HCT116 (cell line): ENCODE measurements at regions not wholly inside any gene's neighbourhood (a gene's known extent, or its start where the extent isn't known, plus 50 kb on each side); places are given as distances from the start of the nearest gene placed in this dataset.

Experiments
- ATAC-seq: fragments of 200-7000 bp; cut with Tn5 transposase; 2 replicates; pipeline ENCODE4 v1.9.1; 2020; ENCODE audit warnings: mild to moderate bottlenecking, moderate library complexity
- BruUV-seq: library from RNA; stranded (reverse); fragments of 400-500 nt; replicated peaks from 2 replicates; lab custom pipeline; 2021; lab: Mats Ljungman, UMichigan
- CTCF ChIA-PET: fragments of 300-600 bp; sonication (Branson Sonifier 250); formaldehyde crosslinking; loops from one replicate; lab custom pipeline; 2021; ENCODE audit warnings: antibody characterized with exemption; lab: Charles Lee
- POLR2A ChIA-PET: fragments of 300-600, 350-600 bp; sonication (Branson Sonifier 250); formaldehyde crosslinking; loops from one replicate; lab custom pipeline; 2021; ENCODE audit warnings: antibody characterized with exemption; lab: Charles Lee
- RAD21 ChIA-PET, 2 experiments: fragments of 300-600 bp; sonication (Branson Sonifier 250); formaldehyde crosslinking; loops; one replicate each; lab custom pipeline; 2023; ENCODE audit warnings: low total read pairs in 2 of 2; ENCODE audit not compliant: uncharacterized antibody in 2 of 2, unreplicated experiment in 2 of 2, low non-redundant PET in 1 of 2; lab: Charles Lee
- DNase-seq: peaks from one replicate; pipeline ENCODE4 v3.0.0-alpha.2; 2010; ENCODE audit warnings: low read depth, low spot score
- H2AFZ ChIP-seq: fragments of 200-600 bp; shearing (Covaris generic), sonication (generic); 2 replicates; pipeline ENCODE4 v1.6.1; 2017; ENCODE audit warnings: low read depth, mixed run types, mixed read lengths, antibody characterized with exemption, low read length; ENCODE audit not compliant: poor library complexity, severe bottlenecking
- H3K27ac ChIP-seq: 2 replicates; pipeline ENCODE4 v1.5.1; 2012; ENCODE audit warnings: low read depth, low read length
- H3K27me3 ChIP-seq: fragments of 200-600 bp; sonication (generic); 2 replicates; pipeline ENCODE4 v1.6.1; 2016; ENCODE audit warnings: mixed run types, low read length, mixed read lengths; ENCODE audit not compliant: insufficient read depth
- H3K36me3 ChIP-seq, 2 experiments: fragments of 200-500 bp in 1 of 2; fragments of 200-600 bp in 1 of 2; sonication (Bioruptor generic) in 1 of 2; sonication (generic) in 1 of 2; 2 replicates each; pipeline versions ENCODE4 v1.5.1 to v1.6.1; 2014 to 2016; ENCODE audit warnings: low read length in 2 of 2, inconsistent platforms in 1 of 2, mixed read lengths in 1 of 2, mixed run types in 1 of 2; ENCODE audit not compliant: insufficient read depth in 2 of 2, control insufficient read depth in 1 of 2
- H3K4me1 ChIP-seq, 2 experiments: fragments of 200-600 bp in 1 of 2; sonication (generic) in 1 of 2; 2 replicates each; pipeline versions ENCODE4 v1.5.1 to v1.6.1; 2012 to 2017; ENCODE audit warnings: low read length in 2 of 2, inconsistent platforms in 1 of 2, mild to moderate bottlenecking in 1 of 2, mixed read lengths in 1 of 2, mixed run types in 1 of 2, moderate library complexity in 1 of 2; ENCODE audit not compliant: insufficient read depth in 2 of 2, control insufficient read depth in 1 of 2
- H3K4me2 ChIP-seq: fragments of 200-600 bp; sonication (generic); 2 replicates; pipeline ENCODE4 v1.6.1; 2017; ENCODE audit warnings: mixed run types, low read length, mixed read lengths
- H3K4me3 ChIP-seq, 2 experiments: fragments of 200-600 bp in 1 of 2; sonication (generic) in 1 of 2; replicated peaks in 1 of 2; 2 replicates each; pipeline ENCODE4 v1.5.1; 2011 to 2016; ENCODE audit warnings: low read length in 2 of 2, control low read depth in 1 of 2, low read depth in 1 of 2, mild to moderate bottlenecking in 1 of 2, mixed read lengths in 1 of 2, mixed run types in 1 of 2
- H3K79me2 ChIP-seq: fragments of 200-600 bp; sonication (generic); 2 replicates; pipeline ENCODE4 v1.6.1; 2017; ENCODE audit warnings: mild to moderate bottlenecking, mixed run types, low read length, moderate library complexity, mixed read lengths; ENCODE audit not compliant: insufficient read depth
- H3K9ac ChIP-seq: fragments of 200-600 bp; sonication (generic); 2 replicates; pipeline ENCODE4 v1.6.1; 2016; ENCODE audit warnings: low read length, mixed read lengths
- H3K9me2 ChIP-seq: fragments of 200-600 bp; sonication (generic), shearing (Covaris generic); 2 replicates; pipeline ENCODE4 v1.6.1; 2017; ENCODE audit warnings: mixed run types, mild to moderate bottlenecking, moderate library complexity; ENCODE audit not compliant: insufficient read depth
- H3K9me3 ChIP-seq, 2 experiments: fragments of 200-500 bp in 1 of 2; fragments of 200-600 bp in 1 of 2; sonication (Bioruptor generic) in 1 of 2; sonication (generic) in 1 of 2; 2 replicates each; pipeline ENCODE4 v1.6.1; 2014 to 2017; ENCODE audit warnings: low read length in 2 of 2, mixed read lengths in 2 of 2, inconsistent platforms in 1 of 2, low read depth in 1 of 2, mild to moderate bottlenecking in 1 of 2, mixed run types in 1 of 2, moderate library complexity in 1 of 2; ENCODE audit not compliant: control insufficient read depth in 1 of 2, insufficient read depth in 1 of 2
- H4K20me1 ChIP-seq: fragments of 200-600 bp; sonication (generic), shearing (Covaris generic); 2 replicates; pipeline ENCODE4 v1.6.1; 2017; ENCODE audit warnings: mixed run types, mild to moderate bottlenecking, moderate library complexity; ENCODE audit not compliant: insufficient read depth
- CBX3 ChIP-seq: IDR thresholded peaks from 2 replicates; pipeline ENCODE4 v1.6.1; 2012; ENCODE audit warnings: low read depth
- CEBPB ChIP-seq: IDR thresholded peaks from 2 replicates; pipeline ENCODE4 v1.6.1; 2012; ENCODE audit warnings: low read depth
- EGR1 ChIP-seq: IDR thresholded peaks from 2 replicates; pipeline ENCODE4 v1.6.1; 2012; ENCODE audit warnings: low read depth
- ELF1 ChIP-seq: IDR thresholded peaks from 2 replicates; pipeline ENCODE4 v1.6.1; 2012; ENCODE audit warnings: low read depth, borderline replicate concordance
- EZH2 ChIP-seq: fragments of 200-600 bp; sonication (generic); IDR thresholded peaks from 2 replicates; pipeline ENCODE4 v1.6.1; 2017; ENCODE audit warnings: antibody characterized with exemption, mixed run types
- EZH2phosphoT487 ChIP-seq: fragments of 200-600 bp; IDR thresholded peaks from 2 replicates; pipeline ENCODE4 v1.6.1; 2018; ENCODE audit warnings: antibody characterized with exemption, borderline replicate concordance
- JUND ChIP-seq: IDR thresholded peaks from 2 replicates; pipeline ENCODE4 v1.6.1; 2012
- MAX ChIP-seq: IDR thresholded peaks from 2 replicates; pipeline ENCODE4 v1.6.1; 2012
- RAD21 ChIP-seq: IDR thresholded peaks from 2 replicates; pipeline ENCODE4 v1.6.1; 2012; ENCODE audit warnings: low read depth, mild to moderate bottlenecking
- SIN3A ChIP-seq: IDR thresholded peaks from 2 replicates; pipeline ENCODE4 v1.6.1; 2012; ENCODE audit warnings: low read depth
- SP1 ChIP-seq: IDR thresholded peaks from 2 replicates; pipeline ENCODE4 v1.6.1; 2012; ENCODE audit warnings: low read depth
- SRF ChIP-seq: IDR thresholded peaks from 2 replicates; pipeline ENCODE4 v1.6.1; 2012; ENCODE audit warnings: low read depth
- YY1 ChIP-seq: IDR thresholded peaks from 2 replicates; pipeline ENCODE4 v1.6.1; 2011; ENCODE audit warnings: low read length, low read depth, moderate library complexity, mild to moderate bottlenecking; ENCODE audit not compliant: insufficient replicate concordance; ENCODE audit errors: extremely low read depth
- ZFX ChIP-seq: fragments of 450-650 bp; IDR thresholded peaks from 2 replicates; pipeline ENCODE4 v1.6.1; 2017
- ZNF274 ChIP-seq: fragments of 200-500 bp; sonication (Bioruptor generic); IDR thresholded peaks from 2 replicates; pipeline ENCODE4 v1.6.1; 2014; ENCODE audit warnings: mild to moderate bottlenecking, low read depth, low read length, inconsistent platforms
- intact Hi-C: fragments of 100-400 bp; cut with micrococcal nuclease; formaldehyde crosslinking; loops from 2 replicates; pipeline ENCODE4 v1.10.0; 2022

- ChIA-PET POLR2A (no interaction called here), CTCF (no interaction called here)
Observed at GRCh38 chr10:65808687-65809333, 1117.0 kb upstream of the LRRTM3 start.

GRCh38 chr10:65811931-65812525 lies 1113.8 kb upstream of the LRRTM3 start:
- POLR2A ChIA-PET, result no interaction called here
- Histone ChIP-seq H3K4me1 (no peaks in the 10 kb centered on the region), H3K79me2 (no peaks in the 10 kb centered on the region), H3K27ac (no peak overlapping the region), H3K4me3 (no peak overlapping the region)
- no peak for ATAC-seq
- no peak for TF ChIP-seq CBX3
- no peak for TF ChIP-seq SP1
- TF ChIP-seq, all 23 proteins: peak for 0
- RAD21 ChIA-PET, result no interaction called here
- Histone ChIP-seq H3K9ac (no peak overlapping the region), H4K20me1 (no peaks in the 10 kb centered on the region), H3K9me3 (no peaks in the 10 kb centered on the region), H3K9me2 (0 out of 2 replicates have a peak, but pooled peaks cover 5% of the 10 kb centered on the region), H3K36me3 (no peaks in the 10 kb centered on the region), H3K4me2 (no peak overlapping the region), H2AFZ (no peak overlapping the region), H3K27me3 (no peaks in the 10 kb centered on the region)
- no peak for DNase-seq
- intact Hi-C loops, result no loop called here
- CTCF ChIA-PET, result no interaction called here
- no TSS peak for BruUV-seq

More at GRCh38 chr10:65808687-65809333, 1117.0 kb upstream of the LRRTM3 start:
- BruUV-seq, result no TSS peak
- no peak overlapping the region for H3K27ac ChIP-seq
- H3K36me3 ChIP-seq, result no peaks in the 10 kb centered on the region
- no peak overlapping the region for H2AFZ ChIP-seq
- no peaks in the 10 kb centered on the region for H3K27me3 ChIP-seq
- H3K4me3 ChIP-seq, result no peak overlapping the region
- DNase-seq, result no peak
- TF ChIP-seq ELF1 (no peak), SRF (no peak), MAX (no peak), EZH2 (no peak), CEBPB (no peak), ZNF274 (no peak), ZFX (no peak), CBX3 (no peak), RAD21 (no peak), SIN3A (no peak), JUND (no peak), EZH2phosphoT487 (no peak), SP1 (no peak), EGR1 (no peak), YY1 (no peak)
- TF ChIP-seq, all 23 proteins: peak for 0
- RAD21 ChIA-PET, result no interaction called here
- Histone ChIP-seq H3K9ac (no peak overlapping the region), H3K79me2 (no peaks in the 10 kb centered on the region), H3K4me1 (no peaks in the 10 kb centered on the region), H3K4me2 (no peak overlapping the region), H3K9me2 (no peaks in the 10 kb centered on the region), H4K20me1 (no peaks in the 10 kb centered on the region), H3K9me3 (no peaks in the 10 kb centered on the region)
- ATAC-seq, result no peak
- intact Hi-C loops, result no loop called here
